ENCODE measurements at regions not wholly inside any gene's neighbourhood (a gene's known extent, or its start where the extent isn't known, plus 50 kb on each side); places are given as distances from the start of the nearest gene placed in this dataset.

- Histone ChIP-seq H3K9ac (ENCODE audit: insufficient read depth, low read depth, low read length) (no peak overlapping the region), H3K4me1 (ENCODE audit: insufficient read depth, low read length) (peaks cover 6% of the 10 kb centered on the region; the same call in 1 of the 2 replicates), H3K4me3 (replicated peaks in 1 of 3; ENCODE audit: insufficient read depth in 1 of 3, low read depth in 2 of 3, low read length in 3 of 3) (no peak overlapping the region), H3K27ac (ENCODE audit: extremely low read length, insufficient read depth, low read length) (no peak overlapping the region), H4K20me1 (ENCODE audit: insufficient read depth, low read length) (no peaks in the 10 kb centered on the region), H3K36me3 (replicated peaks in 1 of 2; ENCODE audit: control insufficient read depth in 1 of 2, insufficient read depth in 2 of 2, low read length in 2 of 2) (no peaks in the 10 kb centered on the region), H2AFZ (ENCODE audit: low read length) (no peak overlapping the region), H3K9me3 (ENCODE audit: low read length) (no peaks in the 10 kb centered on the region), H3K27me3 (ENCODE audit: control insufficient read depth in 1 of 2, insufficient read depth in 2 of 2, low read length in 2 of 2) (no peaks in the 10 kb centered on the region), H3K4me2 (ENCODE audit: low read depth, low read length) (no peak overlapping the region), H3K79me2 (ENCODE audit: insufficient read depth, low read length) (no peaks in the 10 kb centered on the region)
- TF ChIP-seq FIP1L1 (IDR thresholded peaks at IDR 0.05; ENCODE audit: borderline replicate concordance, insufficient read depth, low read depth, low read length) (no peak), ZNF549 (CRISPR knock-in tag; IDR thresholded peaks at IDR 0.05) (no peak), ZNF432 (CRISPR knock-in tag; IDR thresholded peaks at IDR 0.05; ENCODE audit: borderline replicate concordance) (no peak), RAD21 (CRISPR knock-in tag; IDR thresholded peaks at IDR 0.05) (no peak), KLF15 (CRISPR knock-in tag; IDR thresholded peaks at IDR 0.05; ENCODE audit: borderline replicate concordance) (no peak), ATAD3A (CRISPR knock-in tag; IDR thresholded peaks at IDR 0.05) (no peak), SSRP1 (CRISPR knock-in tag; IDR thresholded peaks at IDR 0.05) (no peak), ZNF75D (CRISPR knock-in tag; IDR thresholded peaks at IDR 0.05; ENCODE audit: borderline replicate concordance) (no peak), DNMT1 (CRISPR knock-in tag; IDR thresholded peaks at IDR 0.05) (no peak), FOXP1 (IDR thresholded peaks at IDR 0.05) (no peak), FOXP1 (CRISPR knock-in tag; IDR thresholded peaks at IDR 0.05) (no peak), TBX3 (IDR thresholded peaks at IDR 0.05; ENCODE audit: borderline replicate concordance) (no peak), RBFOX2 (IDR thresholded peaks at IDR 0.05; ENCODE audit: low read depth, low read length) (no peak), ZNF879 (CRISPR knock-in tag; IDR thresholded peaks at IDR 0.05) (no peak), RFX5 (IDR thresholded peaks at IDR 0.05; ENCODE audit: low read depth, low read length) (no peak), ZNF550 (CRISPR knock-in tag; IDR thresholded peaks at IDR 0.05; ENCODE audit: borderline replicate concordance) (no peak), MBD4 (IDR thresholded peaks at IDR 0.05; ENCODE audit: borderline replicate concordance, low read length) (no peak)
- TF ChIP-seq, protein P1, sequence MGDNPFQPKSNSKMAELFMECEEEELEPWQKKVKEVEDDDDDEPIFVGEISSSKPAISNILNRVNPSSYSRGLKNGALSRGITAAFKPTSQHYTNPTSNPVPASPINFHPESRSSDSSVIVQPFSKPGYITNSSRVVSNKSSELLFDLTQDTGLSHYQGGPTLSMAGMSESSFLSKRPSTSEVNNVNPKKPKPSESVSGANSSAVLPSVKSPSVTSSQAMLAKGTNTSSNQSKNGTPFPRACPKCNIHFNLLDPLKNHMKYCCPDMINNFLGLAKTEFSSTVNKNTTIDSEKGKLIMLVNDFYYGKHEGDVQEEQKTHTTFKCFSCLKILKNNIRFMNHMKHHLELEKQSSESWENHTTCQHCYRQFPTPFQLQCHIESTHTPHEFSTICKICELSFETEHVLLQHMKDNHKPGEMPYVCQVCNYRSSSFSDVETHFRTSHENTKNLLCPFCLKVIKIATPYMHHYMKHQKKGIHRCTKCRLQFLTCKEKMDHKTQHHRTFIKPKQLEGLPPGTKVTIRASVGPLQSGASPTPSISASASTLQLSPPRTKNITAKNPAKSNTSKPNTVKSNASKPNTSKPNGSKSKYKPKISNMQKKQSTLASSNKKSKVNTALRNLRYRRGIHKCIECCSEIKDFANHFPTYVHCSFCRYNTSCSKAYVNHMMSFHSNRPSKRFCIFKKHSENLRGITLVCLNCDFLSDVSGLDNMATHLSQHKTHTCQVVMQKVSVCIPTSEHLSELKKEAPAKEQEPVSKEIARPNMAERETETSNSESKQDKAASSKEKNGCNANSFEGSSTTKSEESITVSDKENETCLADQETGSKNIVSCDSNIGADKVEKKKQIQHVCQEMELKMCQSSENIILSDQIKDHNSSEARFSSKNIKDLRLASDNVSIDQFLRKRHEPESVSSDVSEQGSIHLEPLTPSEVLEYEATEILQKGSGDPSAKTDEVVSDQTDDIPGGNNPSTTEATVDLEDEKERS (CRISPR knock-in tag; IDR thresholded peaks at IDR 0.05) = no peak
- TF ChIP-seq, protein P2, sequence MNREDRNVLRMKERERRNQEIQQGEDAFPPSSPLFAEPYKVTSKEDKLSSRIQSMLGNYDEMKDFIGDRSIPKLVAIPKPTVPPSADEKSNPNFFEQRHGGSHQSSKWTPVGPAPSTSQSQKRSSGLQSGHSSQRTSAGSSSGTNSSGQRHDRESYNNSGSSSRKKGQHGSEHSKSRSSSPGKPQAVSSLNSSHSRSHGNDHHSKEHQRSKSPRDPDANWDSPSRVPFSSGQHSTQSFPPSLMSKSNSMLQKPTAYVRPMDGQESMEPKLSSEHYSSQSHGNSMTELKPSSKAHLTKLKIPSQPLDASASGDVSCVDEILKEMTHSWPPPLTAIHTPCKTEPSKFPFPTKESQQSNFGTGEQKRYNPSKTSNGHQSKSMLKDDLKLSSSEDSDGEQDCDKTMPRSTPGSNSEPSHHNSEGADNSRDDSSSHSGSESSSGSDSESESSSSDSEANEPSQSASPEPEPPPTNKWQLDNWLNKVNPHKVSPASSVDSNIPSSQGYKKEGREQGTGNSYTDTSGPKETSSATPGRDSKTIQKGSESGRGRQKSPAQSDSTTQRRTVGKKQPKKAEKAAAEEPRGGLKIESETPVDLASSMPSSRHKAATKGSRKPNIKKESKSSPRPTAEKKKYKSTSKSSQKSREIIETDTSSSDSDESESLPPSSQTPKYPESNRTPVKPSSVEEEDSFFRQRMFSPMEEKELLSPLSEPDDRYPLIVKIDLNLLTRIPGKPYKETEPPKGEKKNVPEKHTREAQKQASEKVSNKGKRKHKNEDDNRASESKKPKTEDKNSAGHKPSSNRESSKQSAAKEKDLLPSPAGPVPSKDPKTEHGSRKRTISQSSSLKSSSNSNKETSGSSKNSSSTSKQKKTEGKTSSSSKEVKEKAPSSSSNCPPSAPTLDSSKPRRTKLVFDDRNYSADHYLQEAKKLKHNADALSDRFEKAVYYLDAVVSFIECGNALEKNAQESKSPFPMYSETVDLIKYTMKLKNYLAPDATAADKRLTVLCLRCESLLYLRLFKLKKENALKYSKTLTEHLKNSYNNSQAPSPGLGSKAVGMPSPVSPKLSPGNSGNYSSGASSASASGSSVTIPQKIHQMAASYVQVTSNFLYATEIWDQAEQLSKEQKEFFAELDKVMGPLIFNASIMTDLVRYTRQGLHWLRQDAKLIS (CRISPR knock-in tag; IDR thresholded peaks at IDR 0.05) = no peak
- ChIA-PET POLR2A (no interaction called here), CTCF (ENCODE audit: low intra/inter-chr PET ratio, low total read pairs) (no interaction called here)
- WGBS (ENCODE audit: low lambda C conversion rate) = 1% methylated on average over 2 of the region's 2 CpGs
- no peak for DNase-seq (ENCODE audit: low spot score)
- intact Hi-C loops (cut with micrococcal nuclease; ENCODE audit: unreplicated experiment) (no loop called here), in situ Hi-C loops (cut with HindIII; ENCODE audit: extremely low pct_ligation_motif_present, low pct_unique_long_range_greater_than_20kb) (no loop called here)
- no TSS peak for BruUV-seq (replicated peaks)
- FAIRE-seq = no peak
- ATAC-seq = no peak
Measured at GRCh38 chr5:24235946-24236345, 408.8 kb downstream of the CDH10 start.

Measured in HepG2 (cell line).